ENCODE measurements at regions not wholly inside any gene's neighbourhood (a gene's known extent, or its start where the extent isn't known, plus 50 kb on each side); places are given as distances from the start of the nearest gene placed in this dataset.

- DNase-seq = no peak
Measured at GRCh38 chr4:13024147-13025105, 459.7 kb downstream of the RAB28 start.

GRCh38 chr4:13007802-13008470 lies 476.2 kb downstream of the RAB28 start:
- no peak for DNase-seq

DNA sequence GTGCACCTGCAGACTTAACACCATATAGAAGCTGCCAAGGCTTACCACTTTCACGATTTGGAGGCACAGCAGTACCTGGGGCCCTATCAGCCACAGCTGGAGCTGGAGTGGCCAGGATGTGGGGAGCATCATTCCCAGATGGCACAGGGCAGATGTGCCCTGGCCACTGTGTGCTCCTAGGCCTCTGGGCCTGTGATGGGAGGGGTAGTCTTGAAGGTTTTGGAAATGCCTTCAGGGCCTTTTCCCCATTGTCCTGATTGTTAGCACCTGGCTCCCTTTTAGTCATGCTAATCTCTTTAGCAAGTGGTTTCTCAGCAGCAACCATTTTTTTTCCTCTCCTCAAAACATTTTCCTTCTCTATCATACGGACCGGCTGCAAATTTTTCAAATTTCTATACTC lies 490.2 kb downstream of the RAB28 start:
- no peak for DNase-seq

DNA sequence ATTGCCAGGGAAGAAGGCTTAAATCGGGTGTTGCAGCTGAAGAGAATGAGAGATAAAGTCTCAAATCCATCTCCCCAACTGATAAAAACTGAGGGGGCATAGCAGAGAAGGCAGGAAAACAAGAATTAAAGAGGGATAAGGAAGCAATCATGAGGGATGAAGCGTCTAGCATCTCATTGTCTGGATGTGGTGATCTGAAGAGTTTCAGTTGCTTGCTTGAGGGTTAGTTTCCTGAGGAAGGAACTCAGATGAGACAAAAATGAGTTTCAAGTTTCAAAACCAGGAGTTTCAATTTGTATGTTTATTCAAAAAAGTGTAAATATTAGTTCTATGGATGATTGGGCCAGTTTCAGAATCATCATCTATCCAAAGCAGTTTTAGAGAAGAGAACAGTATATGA lies 496.9 kb downstream of the RAB28 start:
- DNase-seq = no peak

- no peak for DNase-seq
Measured at GRCh38 chr4:12979797-12980196, 504.3 kb downstream of the RAB28 start.

DNA sequence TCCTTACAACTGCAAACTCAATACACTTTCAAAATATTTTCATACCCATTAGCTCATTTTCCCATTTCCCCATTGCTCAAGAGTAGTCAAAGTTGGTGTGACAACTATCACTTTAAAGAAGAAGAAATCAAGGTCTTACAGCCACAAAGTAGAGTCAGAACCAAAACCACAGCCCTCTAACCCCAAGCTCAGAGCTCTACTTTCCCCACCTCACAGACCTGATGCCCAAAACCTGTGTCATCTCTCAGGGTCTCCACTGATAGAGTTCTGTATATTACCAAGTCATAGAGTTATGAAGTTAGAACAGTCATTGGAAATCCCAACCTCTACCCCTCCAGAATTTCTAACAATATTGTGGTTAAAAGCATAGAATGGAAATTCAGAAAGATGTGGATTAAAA lies 505.8 kb downstream of the RAB28 start:
- no peak for DNase-seq

- DNase-seq = no peak
Measured at GRCh38 chr4:12975511-12975910, 508.6 kb downstream of the RAB28 start.

DNA sequence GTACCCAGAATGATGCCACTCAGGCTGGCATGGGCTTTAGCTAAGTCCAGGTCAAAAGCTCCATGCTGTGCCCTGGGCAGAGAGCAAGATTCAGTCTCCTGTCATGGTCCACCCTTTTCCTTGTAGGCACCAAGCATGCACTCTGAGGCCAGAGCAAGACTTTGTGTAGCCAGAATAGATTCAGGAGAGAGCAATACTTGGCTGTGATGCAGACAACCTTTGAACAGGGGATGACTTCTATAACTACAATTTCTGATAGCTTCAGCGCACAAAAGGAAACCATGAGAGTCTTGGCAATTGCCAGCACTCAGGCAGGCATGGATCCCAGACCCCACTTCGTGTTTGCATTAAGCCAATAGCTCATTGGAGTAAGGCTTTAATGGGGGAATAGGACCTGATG lies 510.6 kb downstream of the RAB28 start:
- DNase-seq = no peak

- no peak for DNase-seq
Measured at GRCh38 chr4:12968345-12968744, 515.8 kb downstream of the RAB28 start.

DNA sequence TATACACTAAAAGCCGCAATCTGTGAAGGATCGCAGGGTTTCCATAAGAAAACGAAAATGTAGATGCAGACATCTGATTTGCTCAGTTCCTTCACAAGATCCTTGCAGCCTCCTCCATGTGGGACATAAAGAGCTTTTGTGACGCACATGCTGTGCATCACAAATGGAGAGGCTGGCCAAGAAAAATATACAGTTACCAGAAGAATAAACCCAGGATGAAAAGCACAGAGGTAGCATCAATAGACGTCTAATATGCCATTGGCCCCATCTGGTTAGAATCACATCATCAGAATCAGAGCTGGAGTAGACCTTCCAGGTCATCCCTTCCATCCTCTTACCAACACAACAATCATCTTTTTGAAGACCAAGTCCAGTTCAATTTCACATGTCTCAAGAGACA lies 517.4 kb downstream of the RAB28 start:
- DNase-seq = no peak

- DNase-seq = no peak
Measured at GRCh38 chr4:12965334-12965733, 518.8 kb downstream of the RAB28 start.

DNA sequence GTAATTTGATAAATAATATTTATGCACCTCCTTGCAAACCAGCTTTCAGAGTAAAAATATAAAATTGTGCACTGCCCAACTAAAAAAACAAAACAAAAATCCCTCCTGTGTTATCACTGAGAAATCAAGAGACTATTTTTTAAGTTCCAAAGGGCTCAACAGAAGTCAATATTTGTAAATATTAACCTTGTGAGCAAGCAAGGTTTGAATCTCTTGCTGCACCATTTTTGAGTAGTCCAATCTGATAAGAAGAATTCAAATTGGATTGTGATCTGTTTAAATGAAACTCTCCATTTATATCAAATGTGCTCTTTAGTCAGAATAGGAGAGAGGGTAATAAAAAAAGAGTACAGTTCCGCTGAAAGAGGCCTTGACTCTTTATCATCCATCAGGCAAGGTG lies 520.2 kb downstream of the RAB28 start:
- no peak for DNase-seq

DNA sequence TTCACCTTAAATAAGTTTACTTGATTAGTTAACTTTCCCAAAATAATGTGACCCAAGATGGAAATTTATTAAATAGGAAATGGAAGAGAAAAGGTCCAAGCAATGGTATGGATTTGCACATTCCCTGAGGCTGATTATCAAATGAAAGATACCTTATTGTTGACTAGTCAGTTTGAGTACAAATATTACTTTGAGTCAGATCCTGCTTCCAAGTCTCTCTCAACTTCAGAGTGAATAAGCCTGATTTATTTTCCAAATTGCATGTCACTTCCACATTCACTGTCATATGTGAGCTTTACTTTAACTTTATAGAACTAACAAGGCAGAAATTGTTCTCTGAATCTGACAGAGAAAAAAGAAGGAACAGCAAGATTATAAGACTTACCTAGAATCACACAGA lies 520.8 kb downstream of the RAB28 start:
- DNase-seq = no peak

DNA sequence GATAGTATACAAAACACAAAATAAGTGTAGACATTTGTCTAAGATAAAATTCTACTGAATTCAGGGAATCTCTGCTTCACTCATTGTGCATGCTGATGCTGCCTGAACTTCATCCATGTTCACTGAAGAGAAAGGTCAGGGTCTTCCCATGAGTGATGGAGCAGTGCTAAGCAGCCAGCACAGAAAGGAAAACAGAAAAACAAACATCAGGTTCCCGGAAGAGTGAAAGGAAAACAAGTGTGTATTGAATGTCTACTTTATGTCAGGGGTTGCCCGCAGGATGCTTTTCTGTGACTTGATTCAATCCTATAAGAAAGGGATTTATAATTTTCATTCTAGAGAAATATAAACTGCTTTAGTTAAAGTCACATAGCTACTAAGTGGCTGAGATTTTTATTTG lies 522.4 kb downstream of the RAB28 start:
- no peak for DNase-seq

DNA sequence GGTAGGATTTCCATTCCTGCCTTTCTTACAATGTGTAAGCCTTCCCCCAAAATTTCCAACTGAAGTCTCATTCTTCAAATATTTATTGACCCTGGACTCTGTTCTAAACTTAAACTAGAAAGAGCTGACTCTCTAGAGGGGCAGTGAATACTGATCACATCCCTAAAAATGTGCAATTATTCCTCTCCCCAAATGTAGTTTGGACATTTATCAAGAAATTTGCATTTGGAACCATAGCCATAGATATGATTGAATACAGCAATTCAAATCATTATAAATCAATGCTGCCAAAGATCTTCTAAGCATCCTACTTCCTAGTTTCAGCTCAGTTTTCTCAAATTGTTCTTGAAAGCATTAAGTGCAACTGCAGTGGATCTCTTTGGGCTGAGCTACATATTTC lies 525.7 kb downstream of the RAB28 start:
- no peak for DNase-seq

DNA sequence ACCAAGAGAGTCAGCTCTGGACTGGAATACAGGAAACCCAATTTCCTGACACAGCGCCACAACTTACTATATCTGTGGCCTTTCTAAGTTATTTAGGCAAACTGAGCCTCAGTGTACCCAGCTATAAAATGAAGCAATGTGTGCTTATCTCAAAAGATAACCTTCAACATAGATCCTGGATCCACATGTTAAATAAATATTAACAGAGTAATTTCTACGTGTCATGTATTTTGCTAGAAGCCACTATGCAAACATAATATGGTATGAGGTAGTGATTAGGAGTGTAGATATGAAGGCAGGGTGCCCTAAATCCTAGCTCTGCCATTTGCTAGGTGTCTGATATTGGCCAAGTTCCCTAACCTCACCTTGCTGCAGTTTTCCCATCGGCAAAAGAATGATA lies 527.0 kb downstream of the RAB28 start:
- DNase-seq = no peak

- DNase-seq = no peak
Measured at GRCh38 chr4:12956026-12956425, 528.1 kb downstream of the RAB28 start.

DNA sequence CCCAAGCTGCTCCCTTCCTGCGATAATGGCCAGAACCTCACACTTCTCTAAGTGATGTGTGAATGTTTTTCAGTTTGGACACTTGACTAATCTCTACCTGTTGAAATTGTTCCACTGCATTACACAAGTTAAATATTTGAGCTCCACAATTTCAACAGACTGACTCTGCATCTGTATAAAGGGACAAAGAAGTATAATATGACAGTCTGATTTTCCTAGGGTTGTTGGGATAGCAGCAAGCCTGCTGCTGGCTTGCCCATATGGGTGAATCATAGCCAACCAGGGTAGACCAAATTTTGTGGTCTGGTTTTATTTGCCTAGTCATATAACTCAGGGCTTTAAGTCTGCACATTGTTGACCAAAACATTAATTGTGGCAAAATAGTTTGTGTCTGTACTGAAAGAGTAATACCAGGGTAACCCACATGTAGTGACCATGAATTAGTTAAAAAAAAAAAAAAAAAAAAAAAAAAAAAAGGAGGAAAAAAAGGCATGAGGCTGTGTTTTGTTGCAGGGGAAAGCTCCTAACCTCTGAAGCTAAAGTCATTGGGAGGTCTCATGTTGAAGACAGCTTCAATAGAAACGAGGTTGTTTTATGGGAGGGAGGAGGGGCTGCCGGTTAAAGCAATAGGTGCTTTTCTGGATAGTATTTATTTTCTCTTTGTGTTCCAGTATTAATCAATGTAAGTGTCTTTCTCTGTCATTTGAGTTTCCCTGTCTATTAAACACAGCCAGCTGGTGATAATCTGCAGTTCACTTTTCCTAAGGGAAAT lies 534.2 kb downstream of the RAB28 start:
- no peak for DNase-seq

- no peak for DNase-seq
Measured at GRCh38 chr4:12943069-12943468, 541.1 kb downstream of the RAB28 start.

GRCh38 chr4:12933760-12934221 lies 550.3 kb downstream of the RAB28 start:
- no peak for DNase-seq

GRCh38 chr4:12932203-12932788 lies 551.8 kb downstream of the RAB28 start:
- no peak for DNase-seq

GRCh38 chr4:12929784-12930183 lies 554.4 kb downstream of the RAB28 start:
- no peak for DNase-seq

- no peak for DNase-seq
Measured at GRCh38 chr4:12928751-12929150, 555.4 kb downstream of the RAB28 start.

Measured in CD4-positive, alpha-beta T cell treated with Interferon gamma for 1 hour (primary cell).